OCI-LY7 (cell line): ENCODE measurements at regions not wholly inside any gene's neighbourhood (a gene's known extent, or its start where the extent isn't known, plus 50 kb on each side); places are given as distances from the start of the nearest gene placed in this dataset.
"Not testable (repeated sequence)": the region's sequence is repeated elsewhere in the genome, so short reads cannot be mapped to it uniquely, and the experiment has no call there.

Source experiments
- BruUV-seq: library from RNA; stranded (reverse); fragments of 400-500 nt; replicated peaks from 2 replicates; lab custom pipeline; 2021; lab: Mats Ljungman, UMichigan
- CTCF ChIA-PET: fragments of 300-600 bp; sonication (Branson Sonifier 250); formaldehyde crosslinking; loops from one replicate; lab custom pipeline; 2022; ENCODE audit warnings: antibody characterized with exemption; ENCODE audit not compliant: unreplicated experiment; lab: Charles Lee
- POLR2A ChIA-PET: fragments of 300-600 bp; sonication (Branson Sonifier 250); formaldehyde crosslinking; loops from one replicate; lab custom pipeline; 2022; ENCODE audit warnings: antibody characterized with exemption; lab: Charles Lee
- DNase-seq: peaks from one replicate; pipeline ENCODE4 v3.0.0-alpha.2; 2015; ENCODE audit warnings: low spot score
- H2AFZ ChIP-seq: fragments of 200-600 bp; sonication (generic), shearing (Covaris generic); 2 replicates; pipeline ENCODE4 v1.6.1; 2014; ENCODE audit warnings: mild to moderate bottlenecking, antibody characterized with exemption, low read length, moderate library complexity
- H3K27ac ChIP-seq: fragments of 200-600 bp; sonication (generic); 2 replicates; pipeline ENCODE4 v1.5.1; 2014; ENCODE audit warnings: mixed run types, low read depth, mild to moderate bottlenecking, moderate library complexity, low read length, inconsistent platforms; ENCODE audit not compliant: poor library complexity, severe bottlenecking
- H3K36me3 ChIP-seq: fragments of 200-600 bp; sonication (generic); 2 replicates; pipeline ENCODE4 v1.6.1; 2014; ENCODE audit warnings: mild to moderate bottlenecking, antibody characterized with exemption, low read length, moderate library complexity, mixed read lengths; ENCODE audit not compliant: insufficient read depth
- H3K4me1 ChIP-seq: fragments of 200-600 bp; sonication (generic); 2 replicates; pipeline ENCODE4 v1.5.1; 2014; ENCODE audit warnings: mild to moderate bottlenecking, low read length; ENCODE audit not compliant: insufficient read depth, poor library complexity, severe bottlenecking
- H3K4me2 ChIP-seq: fragments of 200-600 bp; sonication (generic); 2 replicates; pipeline ENCODE4 v1.6.1; 2014; ENCODE audit warnings: mild to moderate bottlenecking, low read length
- H3K4me3 ChIP-seq: fragments of 200-600 bp; sonication (generic); 2 replicates; pipeline ENCODE4 v1.5.1; 2014; ENCODE audit warnings: mild to moderate bottlenecking, low read depth, low read length; ENCODE audit not compliant: poor library complexity, severe bottlenecking
- H3K79me2 ChIP-seq: fragments of 200-600 bp; sonication (generic); 2 replicates; pipeline ENCODE4 v1.6.1; 2016; ENCODE audit warnings: low read depth, mild to moderate bottlenecking, low read length, moderate library complexity, mixed read lengths; ENCODE audit not compliant: insufficient read depth
- H3K9me2 ChIP-seq: fragments of 200-600 bp; sonication (generic); 2 replicates; pipeline ENCODE4 v1.6.1; 2016; ENCODE audit warnings: mild to moderate bottlenecking, low read length, mixed read lengths; ENCODE audit not compliant: insufficient read depth
- H3K9me3 ChIP-seq: fragments of 200-600 bp; sonication (generic); 2 replicates; pipeline ENCODE4 v1.6.1; 2014; ENCODE audit warnings: mild to moderate bottlenecking, mixed run types, low read length, mixed read lengths
- H4K20me1 ChIP-seq: fragments of 200-600 bp; sonication (generic); 2 replicates; pipeline ENCODE4 v1.6.1; 2014; ENCODE audit warnings: mild to moderate bottlenecking, antibody characterized with exemption, low read length, moderate library complexity, mixed read lengths; ENCODE audit not compliant: insufficient read depth
- CTCF ChIP-seq: fragments of 200-600 bp; sonication (generic); conservative IDR thresholded peaks from 2 replicates; pipeline ENCODE4 v1.5.1; 2014; ENCODE audit warnings: mild to moderate bottlenecking, antibody characterized with exemption, low read length, moderate library complexity, mixed read lengths
- EZH2phosphoT487 ChIP-seq: fragments of 200-600 bp; sonication (generic); IDR thresholded peaks from 2 replicates; pipeline ENCODE4 v1.6.1; 2018; ENCODE audit warnings: low read depth, borderline replicate concordance, mild to moderate bottlenecking, mixed run types, antibody characterized with exemption, low read length, moderate library complexity, mixed read lengths
- intact Hi-C: fragments of 100-400 bp; cut with micrococcal nuclease; formaldehyde crosslinking; loops from one replicate; pipeline ENCODE4 v1.10.0; 2022; ENCODE audit not compliant: unreplicated experiment

- no TSS peak for BruUV-seq
- TF ChIP-seq EZH2phosphoT487 (no peak), CTCF (no peak)
- no peak overlapping the region for H2AFZ ChIP-seq
- H3K79me2 ChIP-seq = no peaks in the 10 kb centered on the region
- POLR2A ChIA-PET = interaction anchor here (0.6 kb wide), 1 partner anchor 79 kb away, joined by 3 read pairs; no protein-coding TSS in a partner anchor
- intact Hi-C loops = no loop called here
- DNase-seq = no peak
- H3K4me2 ChIP-seq = no peak overlapping the region
- no peaks in the 10 kb centered on the region for H4K20me1 ChIP-seq
- H3K27ac ChIP-seq = no peak overlapping the region
- H3K36me3 ChIP-seq = no peaks in the 10 kb centered on the region
- H3K4me1 ChIP-seq = no peaks in the 10 kb centered on the region
- no peak overlapping the region for H3K4me3 ChIP-seq
- no peaks in the 10 kb centered on the region for H3K9me3 ChIP-seq
- CTCF ChIA-PET = no interaction called here
- no peaks in the 10 kb centered on the region for H3K9me2 ChIP-seq
Observed at GRCh38 chr7:42642699-42643098, 269.2 kb downstream of the C7orf25 start.

- Histone ChIP-seq H4K20me1 (no peaks in the 10 kb centered on the region), H3K36me3 (no peaks in the 10 kb centered on the region), H2AFZ (no peak overlapping the region), H3K9me3 (no peaks in the 10 kb centered on the region), H3K9me2 (no peaks in the 10 kb centered on the region), H3K27ac (no peak overlapping the region), H3K4me1 (no peaks in the 10 kb centered on the region), H3K4me3 (no peak overlapping the region), H3K4me2 (no peak overlapping the region), H3K79me2 (no peaks in the 10 kb centered on the region)
- no peak for DNase-seq
- CTCF ChIA-PET = no interaction called here
- no TSS peak for BruUV-seq
- intact Hi-C loops = no loop called here
- POLR2A ChIA-PET = no interaction called here
- TF ChIP-seq CTCF = no peak
- no peak for TF ChIP-seq EZH2phosphoT487
Observed at GRCh38 chr7:42639930-42640329, 271.9 kb downstream of the C7orf25 start.

- H3K9me2 ChIP-seq, H2AFZ ChIP-seq, H3K36me3 ChIP-seq, DNase-seq, H3K79me2 ChIP-seq, H3K4me3 ChIP-seq, H3K9me3 ChIP-seq, H4K20me1 ChIP-seq, H3K4me1 ChIP-seq, H3K4me2 ChIP-seq, CTCF ChIA-PET, H3K27ac ChIP-seq, BruUV-seq, intact Hi-C loops: not testable (repeated sequence)
- POLR2A ChIA-PET = interaction anchor here (0.7 kb wide), 1 partner anchor 367 kb away, joined by 3 read pairs; no protein-coding TSS in a partner anchor
Observed at GRCh38 chr7:42636380-42636779, 275.5 kb downstream of the C7orf25 start.
